HG02852 (cell line): ENCODE measurements at regions not wholly inside any gene's neighbourhood (a gene's known extent, or its start where the extent isn't known, plus 50 kb on each side); places are given as distances from the start of the nearest gene placed in this dataset.

Experiments
- ATAC-seq: cut with Tn5 transposase; IDR thresholded peaks from one replicate; pipeline ENCODE4 v1.9.1; 2021; ENCODE audit warnings: mild to moderate bottlenecking, moderate library complexity; ENCODE audit not compliant: unreplicated experiment

- ATAC-seq = no peak
Observed at GRCh38 chr3:76502076-76502475, 537.8 kb upstream of the ROBO2 start.

- ATAC-seq = no peak
Observed at GRCh38 chr3:76505202-76505845, 534.6 kb upstream of the ROBO2 start.

GRCh38 chr3:76509179-76509830 is 530.6 kb upstream of the ROBO2 start:
- ATAC-seq = no peak

- ATAC-seq = no peak
Observed at GRCh38 chr3:76514836-76515235, 525.1 kb upstream of the ROBO2 start.

GRCh38 chr3:76523337-76523736 is 516.6 kb upstream of the ROBO2 start:
- ATAC-seq = no peak

- no peak for ATAC-seq
Observed at GRCh38 chr3:76525726-76526125, 514.2 kb upstream of the ROBO2 start.

- ATAC-seq = peak; percentile 53
Observed at GRCh38 chr3:76527773-76528172, 512.1 kb upstream of the ROBO2 start.

- no peak for ATAC-seq
Observed at GRCh38 chr3:76532158-76532822, 507.6 kb upstream of the ROBO2 start.

- peak; percentile 45 for ATAC-seq
Observed at GRCh38 chr3:76533710-76534109, 506.2 kb upstream of the ROBO2 start.

GRCh38 chr3:76537857-76538256 is 502.0 kb upstream of the ROBO2 start:
- peak; percentile 70 for ATAC-seq

- ATAC-seq = no peak
Observed at GRCh38 chr3:76547674-76548073, 492.2 kb upstream of the ROBO2 start.

GRCh38 chr3:76550522-76551201 is 489.2 kb upstream of the ROBO2 start:
- no peak for ATAC-seq

- ATAC-seq = no peak
Observed at GRCh38 chr3:76551739-76552138, 488.2 kb upstream of the ROBO2 start.

GRCh38 chr3:76552653-76553052 is 487.2 kb upstream of the ROBO2 start:
- ATAC-seq = no peak

GRCh38 chr3:76554707-76555106 is 485.2 kb upstream of the ROBO2 start:
- ATAC-seq = no peak

- no peak for ATAC-seq
Observed at GRCh38 chr3:76561494-76562236, 478.2 kb upstream of the ROBO2 start.

- ATAC-seq = peak; percentile 58
Observed at GRCh38 chr3:76565496-76566210, 474.2 kb upstream of the ROBO2 start.

GRCh38 chr3:76566211-76566534 is 473.7 kb upstream of the ROBO2 start:
- peak; percentile 15 for ATAC-seq

GRCh38 chr3:76566904-76567303 is 473.0 kb upstream of the ROBO2 start:
- ATAC-seq = no peak

- ATAC-seq = no peak
Observed at GRCh38 chr3:76570436-76571057, 469.4 kb upstream of the ROBO2 start.
